T-helper 2 cell treated with Interferon-gamma antibody and Interleukin-4, amounts not matched to agents 5 μg/mL and 100 μg/mL, for 36 hours (primary cell): ENCODE measurements at regions not wholly inside any gene's neighbourhood (a gene's known extent, or its start where the extent isn't known, plus 50 kb on each side); places are given as distances from the start of the nearest gene placed in this dataset.

Experiments used
- DNase-seq: peaks from one replicate; pipeline ENCODE4 v3.0.0; 2021; ENCODE audit warnings: low spot score
- H3K27ac Mint-ChIP-seq: one replicate; pipeline ENCODE4 v1.8.0; 2021; ENCODE audit warnings: mild to moderate bottlenecking, mixed read lengths
- H3K27me3 Mint-ChIP-seq: one replicate; pipeline ENCODE4 v1.8.0; 2021; ENCODE audit warnings: low read depth, mixed read lengths
- H3K36me3 Mint-ChIP-seq: one replicate; pipeline ENCODE4 v1.8.0; 2021; ENCODE audit warnings: low read depth, mixed read lengths
- H3K4me1 Mint-ChIP-seq: one replicate; pipeline ENCODE4 v1.8.0; 2021; ENCODE audit warnings: low read depth, mixed read lengths
- H3K4me3 Mint-ChIP-seq: one replicate; pipeline ENCODE4 v1.8.0; 2022; ENCODE audit warnings: mild to moderate bottlenecking, moderate library complexity, mixed read lengths
- H3K9me3 Mint-ChIP-seq: one replicate; pipeline ENCODE4 v1.8.0; 2021; ENCODE audit warnings: mixed read lengths

DNA sequence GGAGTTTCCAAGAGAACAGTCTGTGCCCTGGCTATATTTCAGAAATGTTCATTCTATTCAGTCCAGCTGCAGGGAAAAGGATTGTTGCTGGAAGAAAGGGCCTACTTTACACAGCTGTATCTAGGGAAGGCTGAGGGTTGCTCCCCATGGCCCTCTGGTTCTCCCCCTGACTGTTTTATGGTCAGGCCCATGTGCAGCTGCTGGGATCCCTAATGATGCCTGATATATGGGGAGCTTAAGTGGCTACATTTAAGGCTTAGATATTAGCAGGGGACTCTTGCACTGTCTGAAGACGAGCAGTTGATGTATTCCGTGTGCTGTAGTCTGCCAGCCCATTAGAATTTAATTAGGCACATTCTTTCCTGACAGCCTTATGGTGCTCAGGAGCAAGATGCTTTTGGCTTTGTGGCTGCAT is 72.0 kb downstream of the FAM43A start:
- Mint-ChIP-seq H3K27ac (no peak overlapping the region), H3K36me3 (no peaks in the 10 kb centered on the region), H3K27me3 (peaks cover 2% of the 10 kb centered on the region), H3K9me3 (no peaks in the 10 kb centered on the region), H3K4me1 (no peaks in the 10 kb centered on the region), H3K4me3 (no peak overlapping the region)
- no peak for DNase-seq

DNA sequence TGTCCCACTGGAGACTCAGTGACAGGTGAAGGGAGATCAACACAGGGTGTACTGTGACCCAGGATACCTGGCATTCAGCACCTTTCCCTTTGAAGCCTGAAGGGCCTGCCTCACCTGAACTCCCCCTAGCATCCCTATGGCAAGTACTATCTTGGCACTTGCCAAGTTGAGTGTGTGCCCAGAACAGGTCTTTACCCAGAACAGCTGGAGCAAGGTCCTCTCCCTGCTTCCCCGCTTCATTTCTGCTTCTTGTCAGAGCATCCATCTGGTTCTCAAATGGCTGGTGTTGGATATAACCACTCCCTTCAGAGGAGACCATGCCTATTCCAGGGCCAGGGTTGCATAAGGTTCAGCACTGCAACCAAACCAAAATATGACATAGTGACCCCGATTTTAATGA is 73.0 kb downstream of the FAM43A start:
- Mint-ChIP-seq H3K4me1 (no peaks in the 10 kb centered on the region), H3K9me3 (no peaks in the 10 kb centered on the region), H3K27me3 (peaks cover 2% of the 10 kb centered on the region), H3K27ac (no peak overlapping the region), H3K36me3 (no peaks in the 10 kb centered on the region), H3K4me3 (no peak overlapping the region)
- DNase-seq: no peak

DNA sequence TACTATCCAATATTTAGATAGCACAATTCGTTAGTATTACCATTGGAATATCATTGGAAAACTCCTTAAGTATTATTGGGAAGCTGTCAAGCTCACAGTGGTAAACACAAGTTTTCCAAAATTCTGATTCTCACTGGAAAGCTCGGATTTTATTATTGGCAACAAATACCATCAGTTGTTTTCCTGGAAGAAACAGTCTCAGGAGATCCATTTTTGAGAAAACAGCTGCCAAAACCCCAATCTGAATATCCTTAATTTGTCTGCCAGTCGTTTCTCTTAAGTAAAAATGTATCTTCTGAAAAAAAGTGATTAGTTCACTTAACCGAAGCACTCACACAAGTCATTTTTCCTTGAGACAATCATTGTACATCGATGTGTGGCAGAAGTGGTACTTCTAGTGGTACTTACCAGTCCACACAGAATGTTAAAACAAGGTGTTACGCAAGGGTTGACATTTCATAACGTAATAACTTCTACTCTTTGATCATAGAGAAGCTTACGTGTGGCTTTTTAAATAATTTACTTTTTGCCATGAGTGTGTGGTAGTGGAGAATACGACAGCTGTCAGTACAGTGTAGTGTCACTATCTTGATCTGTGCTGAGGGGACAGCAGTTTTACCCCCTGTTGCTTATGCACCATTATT is 74.9 kb downstream of the FAM43A start:
- no peak overlapping the region for H3K4me3 Mint-ChIP-seq
- peaks cover 8% of the 10 kb centered on the region for H3K27me3 Mint-ChIP-seq
- H3K36me3 Mint-ChIP-seq: no peaks in the 10 kb centered on the region
- no peaks in the 10 kb centered on the region for H3K4me1 Mint-ChIP-seq
- DNase-seq: no peak
- no peak overlapping the region for H3K27ac Mint-ChIP-seq
- H3K9me3 Mint-ChIP-seq: no peaks in the 10 kb centered on the region

DNA sequence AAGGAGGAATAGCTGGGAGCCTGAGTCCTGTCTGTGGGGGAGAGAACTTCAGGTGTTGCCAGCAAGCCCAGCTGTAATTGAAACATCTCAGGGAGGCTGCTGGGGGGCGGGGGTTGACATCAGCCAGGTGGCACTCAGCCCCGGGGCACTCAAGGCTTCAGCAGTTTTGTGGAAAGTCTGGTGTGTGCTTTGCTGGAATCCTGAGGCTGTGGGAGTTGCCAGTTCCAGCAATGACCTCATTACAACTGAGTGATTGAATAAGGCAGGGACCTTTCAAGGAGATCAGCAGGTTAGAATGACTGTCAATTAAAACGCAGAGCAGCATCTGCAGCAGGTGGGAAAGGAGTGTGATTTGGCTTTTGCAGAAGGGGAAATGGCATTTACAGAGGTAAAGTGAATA is 75.7 kb downstream of the FAM43A start:
- no peak overlapping the region for H3K4me3 Mint-ChIP-seq
- H3K9me3 Mint-ChIP-seq: no peaks in the 10 kb centered on the region
- DNase-seq: no peak
- no peaks in the 10 kb centered on the region for H3K36me3 Mint-ChIP-seq
- H3K27ac Mint-ChIP-seq: no peak overlapping the region
- no peaks in the 10 kb centered on the region for H3K4me1 Mint-ChIP-seq
- peaks cover 8% of the 10 kb centered on the region for H3K27me3 Mint-ChIP-seq

DNA sequence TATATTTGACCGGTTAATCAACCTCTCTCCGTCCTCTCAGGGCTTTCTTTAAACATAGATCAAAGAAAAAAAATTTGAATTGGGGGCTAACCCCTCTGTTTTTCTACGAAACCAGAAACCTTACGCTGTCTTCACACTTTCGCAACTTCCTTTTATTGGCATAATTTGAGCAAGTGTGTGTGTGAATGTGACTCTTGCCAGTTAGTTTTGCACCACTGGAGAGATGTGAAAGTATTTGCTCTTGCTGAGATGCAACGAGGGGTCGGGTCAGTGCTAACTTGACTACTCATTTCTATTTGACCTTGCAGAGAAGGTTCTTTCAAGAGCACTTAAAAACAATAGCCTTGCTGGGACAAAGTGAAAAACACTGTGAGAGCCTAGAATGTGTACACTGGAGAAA is 81.2 kb downstream of the FAM43A start:
- Mint-ChIP-seq H3K4me3 (no peak overlapping the region), H3K4me1 (peaks cover 6% of the 10 kb centered on the region), H3K27me3 (peaks cover 14% of the 10 kb centered on the region)

DNA sequence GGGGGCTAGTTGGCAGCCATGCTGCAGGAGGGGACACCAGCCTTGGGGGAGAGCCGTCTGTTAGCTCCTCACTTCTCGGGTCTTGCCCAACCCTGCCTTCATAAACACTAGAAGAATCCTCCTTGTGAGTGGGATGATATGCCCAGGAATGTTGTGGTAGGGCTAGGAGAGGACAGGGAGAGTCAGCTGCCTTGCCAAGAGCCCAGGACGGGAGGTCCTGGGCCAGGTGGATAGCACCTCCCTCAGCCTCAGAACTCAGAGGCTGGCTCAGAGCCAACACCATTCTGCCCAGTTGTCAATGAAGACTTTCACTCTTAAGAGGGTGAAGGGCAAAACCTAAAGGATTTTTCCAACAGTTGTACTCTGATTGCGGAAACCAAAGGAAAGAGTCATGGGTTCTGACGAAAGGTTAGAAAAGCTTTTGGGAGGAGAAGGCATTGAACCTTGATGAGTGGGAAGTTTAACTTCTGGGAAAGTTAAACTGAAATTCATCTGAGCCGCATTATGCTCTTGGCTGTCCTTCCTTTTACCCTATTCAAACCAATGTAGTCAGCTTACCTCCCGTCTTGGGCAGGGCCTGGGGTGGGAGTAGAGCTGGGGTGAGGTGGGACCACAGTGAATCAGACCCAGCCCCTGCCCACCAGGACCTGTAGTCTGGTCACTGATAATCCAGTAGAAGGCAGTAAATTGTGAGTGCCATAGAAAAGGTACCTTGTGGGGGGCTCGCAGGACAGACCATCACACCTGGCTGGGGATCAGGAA is 81.9 kb downstream of the FAM43A start:
- H3K4me1 Mint-ChIP-seq: peaks cover 6% of the 10 kb centered on the region
- no peak for DNase-seq
- H3K36me3 Mint-ChIP-seq: no peaks in the 10 kb centered on the region
- no peak overlapping the region for H3K4me3 Mint-ChIP-seq
- no peaks in the 10 kb centered on the region for H3K9me3 Mint-ChIP-seq
- H3K27me3 Mint-ChIP-seq: peaks cover 18% of the 10 kb centered on the region
- peak overlapping the region; percentile 63 for H3K27ac Mint-ChIP-seq

More for the DNA sequence above, 81.2 kb downstream of the FAM43A start:
- Mint-ChIP-seq H3K9me3 (no peaks in the 10 kb centered on the region), H3K27ac (no peak overlapping the region), H3K36me3 (no peaks in the 10 kb centered on the region)
- DNase-seq: no peak

DNA sequence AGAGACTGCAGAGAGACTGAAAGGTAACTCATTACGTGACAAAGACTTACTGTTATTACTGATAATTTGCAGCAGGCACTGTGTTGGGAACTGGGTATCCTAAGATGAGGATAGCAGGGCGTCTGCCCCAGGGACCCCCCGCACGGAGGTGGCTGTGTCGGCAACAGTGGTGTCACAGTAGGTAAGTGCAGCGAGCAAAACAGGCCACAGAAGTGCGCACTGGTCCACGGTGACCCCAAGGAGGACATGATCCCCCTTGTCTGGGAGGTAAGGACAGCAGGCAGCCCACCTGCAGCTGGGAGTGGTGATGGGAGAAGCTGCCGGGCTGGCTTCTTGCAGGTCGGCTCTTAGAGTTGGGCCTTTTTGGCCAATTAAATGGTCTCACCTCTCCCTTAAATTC is 82.9 kb downstream of the FAM43A start:
- peaks cover 22% of the 10 kb centered on the region for H3K27me3 Mint-ChIP-seq
- no peaks in the 10 kb centered on the region for H3K36me3 Mint-ChIP-seq
- no peak overlapping the region for H3K27ac Mint-ChIP-seq
- no peak for DNase-seq
- H3K4me1 Mint-ChIP-seq: peaks cover 6% of the 10 kb centered on the region
- no peaks in the 10 kb centered on the region for H3K9me3 Mint-ChIP-seq
- peak overlapping the region; percentile 82 for H3K4me3 Mint-ChIP-seq

DNA sequence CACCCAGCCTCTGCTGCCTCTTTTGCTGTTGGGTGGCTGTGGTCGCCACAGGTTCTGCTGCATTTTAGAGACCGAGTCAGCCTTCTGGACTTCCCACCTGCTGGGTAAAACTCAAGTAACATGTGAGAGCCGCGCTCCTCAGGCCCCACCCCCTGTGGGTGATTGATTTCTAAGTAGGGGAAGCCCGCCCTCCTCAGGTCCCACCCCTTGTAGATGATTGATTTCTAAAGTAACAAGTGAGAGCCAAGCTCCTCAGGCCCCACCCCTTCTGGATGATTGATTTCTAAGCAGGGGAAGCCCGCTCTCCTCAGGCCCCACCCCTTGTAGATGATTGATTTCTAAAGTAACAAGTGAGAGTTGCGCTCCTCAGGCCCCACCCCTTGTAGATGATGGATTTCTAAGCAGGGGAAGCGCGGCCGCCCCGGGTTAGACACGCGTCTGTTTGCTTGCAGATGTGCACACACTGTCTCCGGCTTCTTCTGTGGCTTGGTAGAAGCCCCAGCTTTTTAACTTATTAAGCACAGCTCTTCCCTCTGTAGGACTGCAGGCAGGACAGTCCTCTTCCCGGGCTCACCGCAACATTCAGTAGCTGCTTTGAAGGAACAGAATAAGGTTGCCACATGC is 83.4 kb downstream of the FAM43A start:
- Mint-ChIP-seq H3K9me3 (no peaks in the 10 kb centered on the region), H3K36me3 (no peaks in the 10 kb centered on the region), H3K4me1 (peaks cover 6% of the 10 kb centered on the region), H3K27ac (peak overlapping the region; percentile 72), H3K4me3 (peak overlapping the region; percentile 82), H3K27me3 (peaks cover 22% of the 10 kb centered on the region)
- peak; percentile 85 for DNase-seq

DNA sequence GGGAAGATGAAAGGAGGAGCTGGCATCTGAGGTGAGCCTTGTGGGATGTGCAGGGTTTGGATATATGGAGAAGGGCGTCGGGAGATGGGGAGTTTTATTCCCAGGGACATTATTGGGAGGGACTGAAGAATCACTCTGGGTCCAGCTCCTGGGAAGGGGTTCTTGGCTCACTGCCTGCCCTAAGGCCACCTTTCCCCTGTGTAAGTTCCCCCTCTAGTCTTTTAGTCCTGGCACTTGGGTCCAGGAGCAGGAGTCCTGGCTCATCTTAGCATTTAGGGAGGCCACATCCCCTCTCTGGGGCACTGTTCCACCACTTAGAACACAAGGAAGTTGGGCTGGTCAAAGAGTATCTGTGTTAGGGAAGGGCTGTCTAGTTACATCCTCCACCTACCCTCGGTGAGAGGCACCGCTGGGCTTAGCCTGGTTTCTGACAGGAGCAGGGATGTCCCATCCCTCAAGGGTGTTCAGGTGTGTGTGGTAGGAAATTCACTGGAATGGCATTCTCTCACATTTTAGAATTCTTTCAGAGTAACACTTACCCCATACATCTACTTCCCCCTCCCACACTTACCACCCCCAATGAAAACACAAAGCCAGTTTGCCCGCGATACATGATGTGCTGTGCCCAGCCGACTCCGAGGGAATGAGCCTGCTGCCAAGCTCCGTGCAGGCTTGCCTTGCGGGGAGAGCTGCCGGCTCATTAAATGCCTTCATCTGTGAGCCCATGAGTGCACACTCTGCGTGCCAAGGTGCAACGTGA is 86.7 kb downstream of the FAM43A start:
- DNase-seq: no peak
- Mint-ChIP-seq H3K27ac (no peak overlapping the region), H3K4me1 (peaks cover 6% of the 10 kb centered on the region), H3K9me3 (no peaks in the 10 kb centered on the region), H3K36me3 (no peaks in the 10 kb centered on the region), H3K4me3 (no peak overlapping the region), H3K27me3 (peaks cover 21% of the 10 kb centered on the region)

DNA sequence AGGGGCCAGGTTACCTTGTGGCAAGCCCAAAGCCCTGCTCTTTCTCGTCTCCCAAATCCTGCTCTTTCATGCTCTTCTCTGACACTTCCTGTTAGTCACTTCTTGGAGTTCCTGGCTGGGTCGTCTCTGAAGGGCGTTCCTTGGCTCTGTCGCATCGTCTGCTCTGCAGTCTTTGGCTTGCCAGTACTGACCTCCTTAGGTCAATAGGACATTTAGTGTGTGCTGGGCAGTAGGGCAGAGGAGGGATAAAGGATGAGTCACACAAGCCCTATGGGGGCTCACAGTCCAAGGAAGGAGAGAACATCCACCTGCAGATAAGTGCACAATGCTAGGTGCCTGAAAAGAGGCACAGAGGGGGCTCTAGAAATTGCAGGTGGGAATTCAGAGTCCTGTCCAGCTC is 87.5 kb downstream of the FAM43A start:
- peaks cover 6% of the 10 kb centered on the region for H3K4me1 Mint-ChIP-seq
- H3K9me3 Mint-ChIP-seq: no peaks in the 10 kb centered on the region
- no peaks in the 10 kb centered on the region for H3K36me3 Mint-ChIP-seq
- no peak for DNase-seq
- peaks cover 23% of the 10 kb centered on the region for H3K27me3 Mint-ChIP-seq
- no peak overlapping the region for H3K27ac Mint-ChIP-seq
- H3K4me3 Mint-ChIP-seq: no peak overlapping the region

DNA sequence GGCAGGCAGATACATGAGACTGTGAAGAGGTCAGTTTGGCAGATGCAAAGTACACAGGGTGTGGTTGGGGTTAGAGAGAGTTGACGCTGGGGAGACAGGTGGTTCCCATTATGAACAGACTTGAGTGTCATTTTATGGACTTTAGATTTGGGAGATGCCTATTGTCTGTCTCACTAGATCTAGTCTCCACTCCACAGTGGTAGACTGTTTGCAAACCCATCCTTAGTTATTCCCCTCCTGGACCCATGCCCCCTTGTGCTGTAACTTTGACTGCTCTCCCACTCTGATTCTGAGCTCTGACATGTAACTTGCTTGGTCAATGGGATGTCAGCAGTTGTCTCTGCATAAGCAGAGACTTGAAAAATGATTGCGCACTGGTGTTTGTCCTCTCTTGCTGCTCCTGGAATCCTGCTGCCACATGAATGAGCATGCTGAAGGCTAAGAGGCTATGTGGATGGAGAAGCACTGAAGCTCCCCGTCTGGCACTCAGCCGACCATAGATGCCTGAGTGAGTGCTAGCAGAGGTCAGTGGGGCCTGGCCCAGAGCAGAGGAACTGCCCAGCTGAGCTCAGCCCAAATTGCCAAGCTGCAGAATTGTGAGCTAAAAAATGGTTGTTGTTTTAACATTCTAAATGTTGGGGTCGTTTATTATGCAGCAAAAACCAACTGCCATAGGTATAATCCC is 88.2 kb downstream of the FAM43A start:
- Mint-ChIP-seq H3K9me3 (no peaks in the 10 kb centered on the region), H3K4me1 (peaks cover 5% of the 10 kb centered on the region), H3K4me3 (no peak overlapping the region), H3K27me3 (peaks cover 23% of the 10 kb centered on the region), H3K36me3 (no peaks in the 10 kb centered on the region), H3K27ac (no peak overlapping the region)
- no peak for DNase-seq

DNA sequence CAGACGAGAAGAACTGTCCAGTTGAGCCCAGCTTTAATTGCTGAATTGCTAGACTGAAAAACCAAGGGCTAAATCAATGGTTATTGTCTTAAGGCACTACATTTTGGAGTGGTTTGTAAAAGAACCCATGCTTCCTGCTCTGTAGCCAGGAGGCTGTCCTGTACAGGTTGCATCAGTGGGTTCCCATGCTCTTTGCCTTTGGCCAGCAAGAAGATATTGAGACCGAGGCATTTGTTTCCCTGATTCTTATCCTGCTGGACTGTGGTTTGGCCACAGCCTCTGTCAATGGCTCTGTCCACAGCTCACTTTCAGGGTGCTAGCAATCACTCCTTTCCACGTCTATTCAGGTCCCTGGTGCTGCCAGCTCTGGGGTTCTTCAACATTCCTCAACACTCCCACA is 89.6 kb downstream of the FAM43A start:
- H3K9me3 Mint-ChIP-seq: no peaks in the 10 kb centered on the region
- H3K36me3 Mint-ChIP-seq: no peaks in the 10 kb centered on the region
- H3K27ac Mint-ChIP-seq: no peak overlapping the region
- H3K27me3 Mint-ChIP-seq: peaks cover 28% of the 10 kb centered on the region
- no peaks in the 10 kb centered on the region for H3K4me1 Mint-ChIP-seq
- no peak overlapping the region for H3K4me3 Mint-ChIP-seq
- no peak for DNase-seq

DNA sequence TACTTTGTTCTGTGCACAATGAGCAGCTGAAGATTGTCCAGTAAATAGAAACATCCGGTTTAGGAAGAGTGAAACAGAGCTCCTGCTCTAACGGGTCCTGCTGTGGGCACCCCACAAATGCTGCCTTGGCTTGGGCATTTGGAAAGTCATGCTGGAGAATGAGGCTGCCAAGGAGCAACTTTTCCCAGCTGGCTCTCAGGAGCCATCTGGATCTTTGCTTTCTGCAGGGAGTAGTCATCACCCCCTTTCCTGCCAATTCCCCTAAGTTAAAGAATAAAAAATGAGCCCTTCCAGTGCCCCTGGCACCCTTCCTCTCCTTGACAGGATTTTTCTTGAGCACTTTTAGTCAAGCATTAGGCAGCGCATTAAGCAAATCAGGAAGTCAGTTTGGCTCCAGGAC is 90.0 kb downstream of the FAM43A start:
- H3K4me1 Mint-ChIP-seq: no peaks in the 10 kb centered on the region
- no peak overlapping the region for H3K27ac Mint-ChIP-seq
- no peaks in the 10 kb centered on the region for H3K36me3 Mint-ChIP-seq
- peaks cover 26% of the 10 kb centered on the region for H3K27me3 Mint-ChIP-seq
- H3K4me3 Mint-ChIP-seq: no peak overlapping the region
- DNase-seq: no peak
- H3K9me3 Mint-ChIP-seq: no peaks in the 10 kb centered on the region
